HepG2 (cell line): ENCODE measurements at regions not wholly inside any gene's neighbourhood (a gene's known extent, or its start where the extent isn't known, plus 50 kb on each side); places are given as distances from the start of the nearest gene placed in this dataset.
"Not testable (repeated sequence)": the region's sequence is repeated elsewhere in the genome, so short reads cannot be mapped to it uniquely, and the experiment has no call there.

ENCODE experiments used
- CTCF ChIP-seq: sonication (generic); formaldehyde crosslinking; IDR thresholded peaks from 2 replicates; pipeline ENCODE4 v1.5.0; 2020; ENCODE audit warnings: mild to moderate bottlenecking, missing genetic modification reagents, moderate library complexity
- HOXA7 ChIP-seq: sonication (generic); formaldehyde crosslinking; IDR thresholded peaks from 2 replicates; pipeline ENCODE4 v1.8.1; 2022; ENCODE audit warnings: mild to moderate bottlenecking, missing genetic modification reagents, moderate library complexity
- JUNB ChIP-seq: sonication (generic); formaldehyde crosslinking; IDR thresholded peaks from 2 replicates; pipeline ENCODE4 v1.8.0; 2022; ENCODE audit warnings: missing genetic modification reagents, mild to moderate bottlenecking, borderline replicate concordance
- JUND ChIP-seq: sonication (generic); formaldehyde crosslinking; IDR thresholded peaks from 2 replicates; pipeline ENCODE4 v1.8.0; 2022; ENCODE audit warnings: mild to moderate bottlenecking, missing genetic modification reagents
- MAX ChIP-seq: IDR thresholded peaks from 2 replicates; pipeline ENCODE4 v1.6.1; 2012; ENCODE audit warnings: inconsistent platforms
- PATZ1 ChIP-seq: sonication (generic); formaldehyde crosslinking; IDR thresholded peaks from 2 replicates; pipeline ENCODE4 v1.4.0; 2020; ENCODE audit warnings: missing genetic modification reagents
- POLR2AphosphoS2 ChIP-seq: IDR thresholded peaks from 2 replicates; pipeline ENCODE4 v1.6.1; 2011; ENCODE audit warnings: low read depth, low read length, improper control_type of control experiment
- SETDB1 ChIP-seq: sonication (generic); formaldehyde crosslinking; IDR thresholded peaks from 2 replicates; pipeline ENCODE4 v1.5.1; 2020; ENCODE audit warnings: missing genetic modification reagents, mild to moderate bottlenecking, borderline replicate concordance
- TAF1 ChIP-seq: sonication (generic); formaldehyde crosslinking; IDR thresholded peaks from 2 replicates; pipeline ENCODE4 v1.4.0; 2020; ENCODE audit warnings: missing genetic modification reagents
- U2AF2 ChIP-seq: fragments of 200-400 bp; formaldehyde crosslinking; IDR thresholded peaks from 2 replicates; pipeline ENCODE4 v1.6.1; 2017; ENCODE audit warnings: low read depth, mild to moderate bottlenecking, low read length
- ZNF20 ChIP-seq: sonication (generic); formaldehyde crosslinking; IDR thresholded peaks from 2 replicates; pipeline ENCODE4 v1.4.0; 2020; ENCODE audit warnings: mild to moderate bottlenecking, moderate library complexity, missing genetic modification reagents
- ZNF597 ChIP-seq: sonication (generic); formaldehyde crosslinking; IDR thresholded peaks from 2 replicates; pipeline ENCODE4 v1.5.0; 2020; ENCODE audit warnings: missing genetic modification reagents
- ZNF780A ChIP-seq: sonication (generic); formaldehyde crosslinking; IDR thresholded peaks from 2 replicates; pipeline ENCODE4 v1.8.0; 2022; ENCODE audit warnings: mild to moderate bottlenecking, missing genetic modification reagents, moderate library complexity

- TF ChIP-seq JUNB (CRISPR knock-in tag); SETDB1 (CRISPR knock-in tag); ZNF597; MAX; HOXA7; TAF1; ZNF20 (CRISPR knock-in tag); CTCF (CRISPR knock-in tag); U2AF2; JUND (CRISPR knock-in tag); PATZ1 (CRISPR knock-in tag); POLR2AphosphoS2; ZNF780A (CRISPR knock-in tag): not testable (repeated sequence)
These were observed 128.8 kb upstream of the NIPBL start for GRCh38 chr5:36747794-36748193.
